ENCODE measurements at regions not wholly inside any gene's neighbourhood (a gene's known extent, or its start where the extent isn't known, plus 50 kb on each side); places are given as distances from the start of the nearest gene placed in this dataset.

DNA sequence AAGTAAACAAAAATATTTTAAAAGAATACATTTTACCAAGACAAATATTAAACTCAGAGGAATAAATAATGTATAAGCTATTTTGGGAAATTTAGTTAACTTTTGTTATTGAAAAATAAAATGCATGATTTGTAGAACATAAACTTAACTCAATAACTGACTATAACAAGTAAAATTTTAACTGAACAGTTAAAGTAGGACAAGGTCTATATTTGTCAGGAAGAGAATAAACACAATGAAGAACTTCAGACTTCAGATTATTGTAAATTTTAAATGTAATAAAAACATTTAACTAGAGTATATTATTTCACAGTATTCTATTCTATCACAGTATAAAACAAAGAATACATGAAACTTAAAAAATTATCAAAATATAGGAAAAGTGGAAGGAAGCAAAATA, 948.8 kb upstream of the USP15 start:
- no peak for DNase-seq

DNA sequence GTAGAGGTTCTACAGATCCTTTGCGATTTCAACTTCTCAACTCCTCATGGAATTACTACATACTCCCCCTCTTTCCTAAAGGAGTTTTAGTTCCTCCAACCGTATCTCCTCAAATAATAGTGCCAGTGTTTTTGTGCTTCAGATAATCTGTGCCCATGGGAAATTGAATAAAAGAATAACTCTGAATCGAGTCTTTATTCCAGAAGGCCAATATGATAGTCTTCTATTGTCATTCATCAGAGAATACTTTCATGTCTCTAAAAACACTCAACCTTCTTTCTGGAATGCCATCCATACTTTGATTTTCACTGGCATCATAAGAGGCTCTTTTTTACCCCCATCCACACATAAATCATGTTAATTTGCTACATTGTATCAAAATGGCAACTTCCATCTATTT, 911.3 kb upstream of the USP15 start:
- no peak for DNase-seq

DNA sequence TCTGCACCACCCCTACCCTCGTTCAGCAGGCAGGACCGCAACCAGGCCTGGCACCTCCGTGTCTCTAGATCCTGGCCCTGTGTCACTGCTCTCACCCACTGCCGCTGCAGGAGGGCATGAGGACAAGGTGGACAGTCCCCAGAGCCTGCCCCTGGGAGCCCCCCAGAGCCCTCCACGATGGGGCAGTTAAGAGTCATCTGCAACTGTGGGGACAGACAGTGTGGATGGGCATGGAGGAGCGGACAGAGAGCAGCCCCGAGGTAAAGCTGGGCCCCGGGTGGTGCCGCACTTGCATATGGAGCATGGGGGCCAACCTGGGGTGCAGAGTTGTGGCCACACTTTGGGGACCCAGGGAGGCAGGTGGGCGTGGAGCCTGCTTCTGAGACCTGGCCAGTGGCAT, 905.1 kb upstream of the USP15 start:
- no peak for DNase-seq

- DNase-seq: no peak
Observed at GRCh38 chr12:61356485-61356884, 903.7 kb upstream of the USP15 start.

GRCh38 chr12:61357496-61357895, 902.7 kb upstream of the USP15 start:
- DNase-seq: no peak

DNA sequence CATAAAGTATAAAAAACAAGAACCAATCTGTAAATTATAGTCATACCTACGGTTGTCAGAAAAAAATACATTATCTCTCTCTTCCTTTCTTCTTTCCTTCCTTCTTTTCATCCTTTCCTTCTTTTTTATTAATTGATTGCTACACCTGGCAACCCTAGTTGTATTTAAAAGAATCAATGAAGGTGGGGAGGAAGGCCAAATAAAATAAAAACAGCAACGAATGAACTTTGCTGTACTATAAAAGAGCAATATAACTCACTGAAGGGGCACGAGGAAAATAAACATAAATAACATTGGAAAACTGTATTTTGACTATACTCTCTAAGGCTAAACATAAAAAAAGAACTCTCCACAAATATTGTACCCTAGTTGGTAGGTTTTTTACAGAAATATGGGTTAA, 898.2 kb upstream of the USP15 start:
- no peak for DNase-seq

DNA sequence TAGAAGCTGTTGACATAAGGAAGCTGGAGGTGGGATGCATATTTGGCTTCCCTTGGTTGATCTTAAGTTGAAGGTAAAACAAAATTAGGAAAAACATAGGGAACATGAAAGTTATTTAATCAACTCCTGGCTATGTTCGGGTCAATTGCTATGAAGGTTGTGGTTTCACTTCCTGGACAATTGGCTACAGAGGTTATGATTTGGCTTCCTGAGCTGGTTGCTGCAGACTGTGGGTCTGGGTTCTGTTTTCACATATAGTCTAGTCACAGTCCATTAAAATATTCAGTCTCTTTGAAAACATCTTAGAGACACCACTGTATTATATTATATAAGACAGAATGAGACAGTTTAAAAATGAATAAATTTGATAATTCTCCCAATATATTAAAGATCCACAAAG, 895.2 kb upstream of the USP15 start:
- DNase-seq: no peak

DNA sequence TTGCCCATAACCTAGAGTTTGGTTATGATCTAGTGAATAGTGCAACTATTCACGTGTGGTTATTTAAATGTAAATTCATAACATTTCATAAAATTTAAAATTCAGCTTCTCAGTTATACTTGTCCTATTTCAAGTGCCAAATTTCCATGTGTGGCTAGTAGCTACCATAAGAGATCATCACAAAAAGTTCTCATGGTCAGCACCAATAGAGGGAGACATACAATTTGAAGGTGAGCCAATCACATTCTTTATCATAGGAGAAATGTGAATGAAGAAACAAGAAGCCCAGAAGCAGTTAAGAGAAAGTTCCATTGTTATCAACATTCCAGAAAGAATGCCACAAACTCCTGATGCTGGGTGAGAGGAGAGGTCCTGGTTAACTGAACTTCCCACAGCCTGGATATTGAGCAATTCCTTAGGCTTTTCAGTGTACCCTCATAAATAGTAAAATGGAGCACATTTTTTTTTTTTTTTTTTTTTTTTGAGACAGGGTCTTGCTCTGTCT, 892.9 kb upstream of the USP15 start:
- DNase-seq: no peak

DNA sequence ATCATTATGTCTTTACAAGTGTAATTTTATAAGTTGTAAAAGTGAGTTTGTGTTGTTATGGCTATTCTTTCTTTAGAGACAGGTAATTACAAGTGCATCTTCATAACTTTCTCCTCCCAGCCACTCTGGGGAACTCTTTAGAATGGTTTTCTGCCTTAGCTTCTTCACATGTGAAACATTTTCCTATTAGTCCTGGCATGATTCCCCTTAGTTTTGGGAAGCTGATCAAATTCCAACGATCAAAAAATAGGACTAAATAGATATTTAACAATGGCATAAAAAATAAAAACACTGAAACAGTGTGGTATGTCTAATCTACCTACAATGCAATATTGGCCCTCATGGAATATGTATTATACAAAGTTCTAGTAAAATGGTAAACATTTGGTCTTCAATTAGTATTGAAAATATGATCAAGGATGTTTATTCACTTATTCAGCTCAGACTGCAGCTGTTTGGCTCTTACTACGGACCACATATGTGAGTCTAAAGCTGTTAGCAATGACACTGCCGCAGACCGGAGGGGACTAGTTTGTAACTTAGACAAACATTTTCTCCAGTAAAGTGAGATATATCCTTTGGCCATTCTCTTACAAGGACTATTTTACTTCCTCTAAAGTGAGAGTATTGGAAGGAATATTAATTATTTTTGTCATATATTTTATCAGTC, 890.8 kb upstream of the USP15 start:
- DNase-seq: peak; percentile 67

DNA sequence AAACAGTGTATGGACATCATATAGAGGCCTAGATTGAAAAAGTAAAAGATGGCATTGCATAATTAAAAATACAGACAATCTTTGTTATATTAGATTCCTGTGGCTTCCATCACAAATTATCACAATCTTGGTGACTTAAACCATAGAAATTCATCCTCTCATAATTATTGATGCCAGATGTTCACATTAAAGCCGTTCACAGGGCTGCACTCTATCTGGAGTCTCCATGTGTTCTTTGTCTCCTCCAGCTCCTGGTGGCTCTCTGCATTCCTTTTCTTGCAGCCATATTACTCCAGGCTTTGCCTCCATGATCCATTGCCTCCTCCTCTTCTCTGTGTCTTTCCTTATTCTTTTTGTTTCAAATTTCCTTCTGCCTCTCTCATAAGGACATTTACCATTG, 875.7 kb upstream of the USP15 start:
- DNase-seq: no peak

- no peak for DNase-seq
Observed at GRCh38 chr12:61385771-61386170, 874.4 kb upstream of the USP15 start.

- DNase-seq: no peak
Observed at GRCh38 chr12:61397668-61398067, 862.5 kb upstream of the USP15 start.

DNA sequence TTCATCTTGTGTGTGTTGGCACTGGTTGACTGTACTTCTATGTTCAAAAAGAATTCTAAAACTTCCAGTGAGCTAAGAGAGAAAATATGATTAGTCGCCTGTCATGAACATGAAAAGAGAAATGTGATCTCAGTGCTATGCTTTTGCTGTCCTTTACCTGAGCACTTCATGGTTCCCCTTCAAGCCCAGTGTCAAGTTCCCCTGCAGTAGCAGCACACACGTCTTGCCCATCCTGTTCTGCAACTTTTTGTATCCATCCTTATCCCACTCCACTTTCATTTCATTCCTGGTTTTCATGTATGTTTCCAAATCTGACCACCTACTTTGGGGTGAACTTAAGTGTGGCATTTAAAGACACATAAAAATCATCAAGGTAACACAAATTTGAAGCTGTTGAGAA, 848.0 kb upstream of the USP15 start:
- DNase-seq: no peak

DNA sequence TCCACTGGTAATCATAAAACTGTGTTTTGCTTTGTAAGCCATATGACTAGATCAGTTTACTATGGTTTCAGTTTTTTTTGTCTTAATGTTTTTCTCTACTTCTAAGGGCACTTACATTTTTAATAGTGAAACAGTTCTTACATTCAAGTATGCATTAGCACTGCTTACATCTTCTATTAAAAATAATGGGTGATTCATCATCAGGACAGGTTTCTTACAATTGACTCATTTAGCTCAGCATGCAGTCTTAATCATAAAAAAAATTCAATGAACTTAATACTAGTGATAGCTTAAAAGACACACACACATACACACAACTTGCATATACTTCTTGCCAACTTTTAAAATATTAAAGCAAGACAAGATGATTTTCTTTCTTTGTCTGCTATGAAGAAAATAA, 845.7 kb upstream of the USP15 start:
- DNase-seq: no peak

- no peak for DNase-seq
Observed at GRCh38 chr12:61422786-61423185, 837.4 kb upstream of the USP15 start.

DNA sequence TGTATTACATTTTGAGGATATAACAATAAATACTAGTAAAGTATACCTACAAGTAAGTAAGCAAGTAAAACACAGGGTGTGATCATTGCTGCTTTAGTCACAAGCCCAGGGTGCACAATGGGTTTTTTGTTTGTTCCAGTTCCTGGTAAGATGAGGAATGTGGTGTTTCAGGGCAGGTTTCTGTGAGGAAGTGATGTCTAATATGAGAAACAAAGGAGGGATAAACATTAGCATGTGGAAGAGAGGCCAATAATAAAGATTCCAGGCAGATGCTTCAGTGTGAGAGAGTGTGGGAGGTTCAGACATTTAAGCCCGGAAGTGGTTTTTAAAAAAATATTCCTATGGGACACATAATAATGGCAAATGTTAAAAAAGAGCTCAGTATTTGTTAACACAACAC, 808.1 kb upstream of the USP15 start:
- no peak for DNase-seq

GRCh38 chr12:61487728-61488127, 772.5 kb upstream of the USP15 start:
- DNase-seq: no peak

- peak; percentile 46 for DNase-seq
Observed at GRCh38 chr12:61490526-61491498, 769.4 kb upstream of the USP15 start.

DNA sequence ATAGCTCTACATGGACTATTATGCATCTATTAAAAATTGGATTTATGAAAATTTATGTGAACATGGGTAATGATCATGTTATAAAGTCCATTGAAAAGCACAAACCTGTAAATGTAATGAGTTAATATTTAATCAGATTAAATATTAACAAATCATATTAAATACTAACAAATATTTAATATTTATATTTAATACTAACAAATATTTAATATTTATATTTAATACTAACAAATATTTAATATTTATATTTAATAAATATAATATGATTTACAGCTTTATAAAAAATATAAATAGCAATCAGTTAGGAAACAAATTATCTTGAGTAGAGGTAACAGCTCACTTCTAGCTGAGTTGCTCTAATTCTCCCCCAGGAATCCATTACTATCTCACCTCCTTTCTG, 758.0 kb upstream of the USP15 start:
- no peak for DNase-seq

DNA sequence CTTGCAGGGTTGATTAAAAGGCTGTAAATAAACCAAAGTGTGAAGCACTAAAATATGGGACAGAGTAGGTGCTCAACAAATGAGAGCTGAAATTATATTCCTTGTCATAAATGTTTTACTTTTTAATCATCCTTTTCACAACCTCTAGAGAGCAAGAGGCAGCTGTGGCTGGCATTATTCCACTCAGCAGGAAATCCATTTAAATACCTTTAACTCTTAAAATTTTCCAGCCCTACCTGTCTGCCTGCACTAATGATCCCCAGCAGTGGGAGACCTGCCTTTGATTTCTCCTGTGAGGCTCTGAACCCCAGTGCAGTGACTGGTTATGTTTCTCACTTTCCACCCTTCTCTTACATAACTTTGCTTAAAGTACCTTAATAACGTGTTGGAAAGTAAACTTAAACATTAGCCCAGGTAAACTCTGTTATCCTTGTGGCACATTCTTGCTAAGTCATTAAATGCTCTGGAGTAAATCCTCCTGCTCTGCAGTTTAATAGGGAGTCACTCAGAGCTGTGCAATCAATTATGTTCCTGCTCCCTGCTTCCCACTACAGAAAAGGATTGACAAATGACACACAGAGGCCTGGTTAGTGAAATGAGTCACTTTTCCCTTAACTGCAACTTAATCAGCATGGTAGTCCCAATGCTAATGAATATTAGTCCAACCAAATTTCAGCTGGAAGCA, 755.7 kb upstream of the USP15 start:
- DNase-seq: no peak

GRCh38 chr12:61513499-61513898, 746.7 kb upstream of the USP15 start:
- DNase-seq: no peak

- DNase-seq: no peak
Observed at GRCh38 chr12:61514016-61514415, 746.2 kb upstream of the USP15 start.

GRCh38 chr12:61521258-61521657, 738.9 kb upstream of the USP15 start:
- DNase-seq: no peak
